GM23248 (cell line): ENCODE measurements at regions not wholly inside any gene's neighbourhood (a gene's known extent, or its start where the extent isn't known, plus 50 kb on each side); places are given as distances from the start of the nearest gene placed in this dataset.
A peak's percentile ranks its signal among the peaks of the same experiment; 100 is the strongest.

Source experiments
- DNase-seq: peaks from one replicate; pipeline ENCODE4 v3.0.0-alpha.2; 2015
- H2AFZ ChIP-seq: fragments of 200-600 bp; sonication (generic); 2 replicates; pipeline ENCODE4 v1.6.1; 2016; ENCODE audit warnings: antibody characterized with exemption
- H3F3A ChIP-seq: fragments of 200-600 bp; sonication (generic); 2 replicates; pipeline ENCODE4 v1.6.1; 2016; ENCODE audit warnings: mild to moderate bottlenecking, antibody characterized with exemption, mixed run types; ENCODE audit not compliant: insufficient read depth
- H3K27ac ChIP-seq: fragments of 200-600 bp; sonication (generic); 2 replicates; pipeline ENCODE4 v1.5.1; 2016; ENCODE audit warnings: mild to moderate bottlenecking
- H3K27me3 ChIP-seq: fragments of 200-600 bp; sonication (generic); replicated peaks from 2 replicates; pipeline ENCODE4 v1.6.1; 2016; ENCODE audit warnings: mild to moderate bottlenecking; ENCODE audit not compliant: insufficient read depth
- H3K36me3 ChIP-seq: fragments of 200-600 bp; sonication (generic); 2 replicates; pipeline ENCODE4 v1.6.1; 2016; ENCODE audit warnings: low read depth, mild to moderate bottlenecking
- H3K4me1 ChIP-seq: fragments of 200-600 bp; sonication (generic); 2 replicates; pipeline ENCODE4 v1.6.1; 2016; ENCODE audit warnings: mild to moderate bottlenecking; ENCODE audit not compliant: insufficient read depth
- H3K4me2 ChIP-seq: fragments of 200-600 bp; sonication (generic); one replicate; pipeline ENCODE4 v1.6.1; 2016; ENCODE audit warnings: mild to moderate bottlenecking; ENCODE audit not compliant: unreplicated experiment
- H3K4me3 ChIP-seq: fragments of 200-600 bp; sonication (generic); 2 replicates; pipeline ENCODE4 v1.5.1; 2016; ENCODE audit warnings: mild to moderate bottlenecking
- H3K79me2 ChIP-seq: fragments of 200-600 bp; sonication (generic); 2 replicates; pipeline ENCODE4 v1.6.1; 2016; ENCODE audit warnings: mild to moderate bottlenecking; ENCODE audit not compliant: insufficient read depth
- H3K9ac ChIP-seq: fragments of 200-600 bp; sonication (generic); 2 replicates; pipeline ENCODE4 v1.6.1; 2016; ENCODE audit warnings: mild to moderate bottlenecking
- H3K9me2 ChIP-seq: fragments of 200-600 bp; sonication (generic); 2 replicates; pipeline ENCODE4 v1.6.1; 2016; ENCODE audit warnings: mixed run types, mild to moderate bottlenecking, moderate library complexity; ENCODE audit not compliant: insufficient read depth
- H3K9me3 ChIP-seq: fragments of 200-600 bp; sonication (generic); one replicate; pipeline ENCODE4 v1.6.1; 2017; ENCODE audit warnings: low read depth
- H4K20me1 ChIP-seq: fragments of 200-600 bp; sonication (generic); 2 replicates; pipeline ENCODE4 v1.6.0; 2016; ENCODE audit not compliant: insufficient read depth
- EZH2 ChIP-seq: fragments of 200-600 bp; sonication (generic); IDR thresholded peaks from 2 replicates; pipeline ENCODE4 v1.6.1; 2018; ENCODE audit warnings: antibody characterized with exemption, mild to moderate bottlenecking; ENCODE audit not compliant: insufficient read depth, poor library complexity, severe bottlenecking
- EZH2phosphoT487 ChIP-seq: fragments of 200-600 bp; sonication (generic); IDR thresholded peaks from 2 replicates; pipeline ENCODE4 v1.6.1; 2018; ENCODE audit warnings: antibody characterized with exemption, moderate library complexity, mild to moderate bottlenecking, low read depth; ENCODE audit not compliant: insufficient read depth
- WGBS, 2 experiments: methylation state at CpG; one replicate each; pipeline ENCODE4 v1.1.6; 2015 to 2017; ENCODE audit warnings: low lambda C conversion rate in 2 of 2, low coverage in 1 of 2; ENCODE audit errors: missing lambda C conversion rate in 2 of 2; 5-methylcytosine and 5-hydroxymethylcytosine counted together
- in situ Hi-C: fragments of 300-500 bp; cut with MboI; formaldehyde crosslinking; loops from 2 replicates; pipeline ENCODE4 v1.15.0; 2020

DNA sequence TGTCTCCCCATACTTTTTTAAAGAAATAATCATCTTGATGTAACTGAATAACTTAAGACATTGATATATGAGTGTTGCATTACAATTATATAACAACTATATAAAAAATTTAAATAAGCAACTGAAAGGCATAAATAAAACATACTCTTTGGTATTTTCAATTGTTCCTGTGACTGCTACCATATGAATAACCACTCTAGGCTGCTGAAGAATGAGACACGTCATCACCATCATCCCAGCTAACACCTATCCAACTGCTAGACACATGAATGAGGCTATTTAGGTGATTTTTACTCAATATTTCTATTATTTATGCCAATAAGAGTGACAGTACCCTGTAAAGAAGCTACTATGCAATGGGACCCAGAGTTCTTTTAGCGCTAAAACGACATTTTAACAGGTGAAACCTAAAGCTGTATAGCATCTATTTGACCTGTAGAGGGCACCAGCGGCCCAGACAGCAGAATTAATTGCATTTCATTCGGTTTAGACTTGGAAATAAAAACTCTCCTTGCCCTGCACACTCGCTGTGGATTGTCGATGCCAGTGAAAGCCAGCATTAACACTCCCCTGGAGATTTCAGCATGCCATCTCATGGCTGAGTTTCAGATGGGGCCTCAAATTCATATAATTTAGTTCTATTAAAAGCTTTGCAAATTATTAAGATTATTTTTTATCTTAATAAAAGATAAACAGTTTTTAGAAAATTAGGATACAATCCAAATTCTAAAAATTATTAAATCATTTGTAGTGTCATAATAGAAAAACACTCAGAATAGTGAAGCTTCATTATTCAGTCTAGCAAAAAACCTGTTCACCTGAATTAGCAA lies 89.4 kb upstream of the MAP2 start:
- peak overlapping the region; percentile 20 for H3K4me2 ChIP-seq
- no peaks in the 10 kb centered on the region for H3K79me2 ChIP-seq
- no peaks in the 10 kb centered on the region for H3F3A ChIP-seq
- 5 to 9% methylated on average over 7 of the region's 7 CpGs for WGBS, 2 experiments
- in situ Hi-C loops, result loop anchor here (10.0 to 25.0 kb wide), 2 partner anchors 210 to 628 kb away; no protein-coding TSS in a partner anchor
- DNase-seq, result peak; percentile 72
- H3K27me3 ChIP-seq, result peaks cover 4% of the 10 kb centered on the region; the same call in 1 of the 2 replicates
- no peak overlapping the region for H3K4me3 ChIP-seq
- no peaks in the 10 kb centered on the region for H3K9me3 ChIP-seq
- no peaks in the 10 kb centered on the region for H3K4me1 ChIP-seq
- H3K9me2 ChIP-seq, result no peaks in the 10 kb centered on the region
- no peaks in the 10 kb centered on the region for H3K36me3 ChIP-seq
- no peak overlapping the region for H3K27ac ChIP-seq
- no peaks in the 10 kb centered on the region for H4K20me1 ChIP-seq
- TF ChIP-seq EZH2, result no peak
- no peak for TF ChIP-seq EZH2phosphoT487
- H3K9ac ChIP-seq, result no peak overlapping the region
- H2AFZ ChIP-seq, result no peak overlapping the region

DNA sequence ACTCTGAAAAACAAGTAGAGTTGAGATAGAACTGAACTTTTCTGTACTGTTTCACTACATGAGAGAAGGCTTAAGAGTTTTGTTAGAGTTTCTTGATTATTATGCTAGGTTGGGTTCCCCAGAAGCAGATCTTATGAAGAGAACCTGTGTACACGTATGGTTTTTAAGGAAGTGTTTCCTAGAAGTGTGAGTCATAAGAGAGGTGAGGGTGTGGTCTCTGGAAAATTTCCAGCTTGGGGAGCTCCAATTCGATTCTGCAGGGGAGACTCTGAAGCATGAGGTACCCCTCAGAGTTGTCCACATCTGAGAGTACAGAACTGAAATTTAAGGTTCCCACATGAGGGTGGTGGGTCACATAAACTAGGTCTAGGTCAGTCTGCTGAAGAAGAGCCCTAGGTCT lies 83.3 kb upstream of the MAP2 start:
- H3K9ac ChIP-seq, result no peak overlapping the region
- no peaks in the 10 kb centered on the region for H3K4me1 ChIP-seq
- no peak for DNase-seq
- H3K4me3 ChIP-seq, result no peak overlapping the region
- no peaks in the 10 kb centered on the region for H3K9me3 ChIP-seq
- peaks cover 10% of the 10 kb centered on the region; the same call in 1 of the 2 replicates for H3K27me3 ChIP-seq
- H3K9me2 ChIP-seq, result no peaks in the 10 kb centered on the region
- no peak for TF ChIP-seq EZH2phosphoT487
- TF ChIP-seq EZH2, result no peak
- no peak overlapping the region for H2AFZ ChIP-seq
- H3F3A ChIP-seq, result no peaks in the 10 kb centered on the region
- no peaks in the 10 kb centered on the region for H4K20me1 ChIP-seq
- no peak overlapping the region for H3K27ac ChIP-seq
- 20 to 26% methylated on average over 2 of the region's 2 CpGs for WGBS, 2 experiments
- in situ Hi-C loops, result loop anchor here (5.0 to 25.0 kb wide), 2 partner anchors 77 to 622 kb away; no protein-coding TSS in a partner anchor
- H3K36me3 ChIP-seq, result no peaks in the 10 kb centered on the region
- H3K4me2 ChIP-seq, result no peak overlapping the region
- no peaks in the 10 kb centered on the region for H3K79me2 ChIP-seq

DNA sequence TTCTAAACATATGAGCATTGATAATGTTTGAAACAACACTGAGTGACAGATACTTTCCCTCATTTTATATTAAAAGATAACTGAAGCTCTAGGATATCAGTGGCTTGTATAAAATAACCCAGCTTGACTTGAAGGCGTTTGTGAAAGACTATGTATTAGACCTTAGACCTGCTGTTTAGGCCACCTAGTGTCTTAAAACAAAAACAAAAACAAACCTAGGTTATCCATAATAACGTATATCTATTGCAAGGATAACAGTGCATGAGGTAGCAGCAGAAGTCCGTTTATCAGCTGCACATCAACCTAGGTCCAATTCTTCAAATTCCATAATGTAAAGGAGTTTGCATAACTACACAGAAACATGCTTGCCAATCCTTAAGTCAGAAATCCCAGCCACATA lies 79.5 kb upstream of the MAP2 start:
- in situ Hi-C loops, result loop anchor here (5.0 to 25.0 kb wide), 2 partner anchors 73 to 618 kb away; no protein-coding TSS in a partner anchor
- Histone ChIP-seq H3K9me3 (no peaks in the 10 kb centered on the region), H2AFZ (no peak overlapping the region), H3K79me2 (no peaks in the 10 kb centered on the region), H3K36me3 (no peaks in the 10 kb centered on the region), H3K9ac (no peak overlapping the region), H3K27me3 (peaks cover 8% of the 10 kb centered on the region; the same call in 1 of the 2 replicates), H3F3A (no peaks in the 10 kb centered on the region), H3K4me3 (no peak overlapping the region), H3K9me2 (no peaks in the 10 kb centered on the region), H4K20me1 (no peaks in the 10 kb centered on the region), H3K27ac (no peak overlapping the region), H3K4me1 (no peaks in the 10 kb centered on the region), H3K4me2 (no peak overlapping the region)
- TF ChIP-seq EZH2phosphoT487 (no peak), EZH2 (no peak)
- 36 to 64% methylated on average over 3 of the region's 3 CpGs for WGBS, 2 experiments
- no peak for DNase-seq

DNA sequence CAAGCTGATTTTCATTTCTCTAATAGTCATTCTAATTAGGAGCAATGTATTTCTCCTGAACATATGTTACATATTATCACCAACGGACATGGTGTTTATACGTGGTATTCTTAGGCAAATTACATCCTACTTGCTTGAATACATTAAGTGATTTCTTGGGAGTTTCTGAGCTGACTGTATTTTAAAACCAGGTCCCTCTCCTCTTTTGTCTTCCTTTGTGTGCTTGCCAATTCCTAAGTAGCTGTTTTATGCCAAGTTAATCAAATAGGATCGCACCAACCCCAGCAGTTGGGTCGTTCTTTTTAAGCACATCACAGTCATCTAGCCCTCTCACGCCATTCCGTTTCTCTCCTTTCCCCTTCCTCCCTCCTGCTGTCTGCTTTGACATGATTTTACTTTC lies 75.4 kb upstream of the MAP2 start:
- TF ChIP-seq EZH2phosphoT487, result no peak
- TF ChIP-seq EZH2, result no peak
- Histone ChIP-seq H3F3A (no peaks in the 10 kb centered on the region), H3K27ac (no peak overlapping the region), H3K27me3 (peaks cover 5% of the 10 kb centered on the region; the same call in 1 of the 2 replicates), H3K9me3 (no peaks in the 10 kb centered on the region), H3K4me3 (no peak overlapping the region), H4K20me1 (no peaks in the 10 kb centered on the region), H3K4me2 (no peak overlapping the region), H3K9ac (no peak overlapping the region), H2AFZ (no peak overlapping the region), H3K4me1 (no peaks in the 10 kb centered on the region; the same call in 1 of the 2 replicates), H3K9me2 (no peaks in the 10 kb centered on the region), H3K36me3 (no peaks in the 10 kb centered on the region), H3K79me2 (no peaks in the 10 kb centered on the region)
- in situ Hi-C loops, result loop anchor here (25.0 kb wide), 1 partner anchor 614 kb away; no protein-coding TSS in a partner anchor
- 16 to 18% methylated on average over 6 of the region's 6 CpGs for WGBS, 2 experiments
- DNase-seq, result no peak
